Nephron (organoid): ENCODE measurements at regions not wholly inside any gene's neighbourhood (a gene's known extent, or its start where the extent isn't known, plus 50 kb on each side); places are given as distances from the start of the nearest gene placed in this dataset.

Experiments
- H3K27ac Mint-ChIP-seq, 3 experiments: 2 replicates each; pipeline ENCODE4 v1.8.0; 2020; ENCODE audit warnings: mixed read lengths in 3 of 3, mild to moderate bottlenecking in 2 of 3, moderate library complexity in 1 of 3
- H3K27me3 Mint-ChIP-seq: 2 replicates; pipeline ENCODE4 v1.8.0; 2021; ENCODE audit warnings: low read depth, mild to moderate bottlenecking, moderate library complexity, mixed read lengths
- H3K36me3 Mint-ChIP-seq: 2 replicates; pipeline ENCODE4 v1.8.0; 2020; ENCODE audit warnings: low read depth, mixed read lengths
- H3K4me1 Mint-ChIP-seq: 2 replicates; pipeline ENCODE4 v1.8.0; 2020; ENCODE audit warnings: mixed read lengths
- H3K4me3 Mint-ChIP-seq, 3 experiments: 2 replicates each; pipeline ENCODE4 v1.8.0; 2020; ENCODE audit warnings: mild to moderate bottlenecking in 3 of 3, mixed read lengths in 3 of 3, moderate library complexity in 2 of 3
- H3K9me3 Mint-ChIP-seq: 2 replicates; pipeline ENCODE4 v1.8.0; 2020; ENCODE audit warnings: mixed read lengths
- CTCF ChIP-seq, 3 experiments: fragments of 200-600 bp; sonication (generic); IDR thresholded peaks; one replicate each; pipeline ENCODE4 v1.5.0; 2021; ENCODE audit warnings: antibody characterized with exemption in 3 of 3; ENCODE audit not compliant: unreplicated experiment in 3 of 3

- TF ChIP-seq CTCF (IDR thresholded peaks at IDR 0.05; ENCODE audit: unreplicated experiment in 3 of 3) = no peak
- peaks cover 5% of the 10 kb centered on the region for H3K9me3 Mint-ChIP-seq
- peaks cover 7% of the 10 kb centered on the region for H3K4me1 Mint-ChIP-seq
- no peak overlapping the region for H3K4me3 Mint-ChIP-seq
- H3K27ac Mint-ChIP-seq = peak overlapping the region in 2 of 3 experiments; percentile 34 to 50
- no peaks in the 10 kb centered on the region for H3K27me3 Mint-ChIP-seq
- no peaks in the 10 kb centered on the region for H3K36me3 Mint-ChIP-seq
Measured at GRCh38 chr1:157238585-157238984, 100.4 kb upstream of the ETV3 start.

GRCh38 chr1:157237981-157238380 lies 99.8 kb upstream of the ETV3 start:
- Mint-ChIP-seq H3K27ac (no peak overlapping the region), H3K9me3 (peaks cover 3% of the 10 kb centered on the region), H3K27me3 (no peaks in the 10 kb centered on the region), H3K4me3 (no peak overlapping the region), H3K4me1 (peaks cover 7% of the 10 kb centered on the region), H3K36me3 (no peaks in the 10 kb centered on the region)
- no peak for TF ChIP-seq CTCF (IDR thresholded peaks at IDR 0.05; ENCODE audit: unreplicated experiment in 3 of 3)

- H3K27me3 Mint-ChIP-seq = no peaks in the 10 kb centered on the region
- no peak for TF ChIP-seq CTCF (IDR thresholded peaks at IDR 0.05; ENCODE audit: unreplicated experiment in 3 of 3)
- no peak overlapping the region for H3K4me3 Mint-ChIP-seq
- H3K4me1 Mint-ChIP-seq = peaks cover 7% of the 10 kb centered on the region
- no peak overlapping the region for H3K27ac Mint-ChIP-seq
- H3K9me3 Mint-ChIP-seq = peaks cover 3% of the 10 kb centered on the region
- no peaks in the 10 kb centered on the region for H3K36me3 Mint-ChIP-seq
Measured at GRCh38 chr1:157237522-157237921, 99.3 kb upstream of the ETV3 start.

GRCh38 chr1:157236072-157236471 lies 97.9 kb upstream of the ETV3 start:
- no peaks in the 10 kb centered on the region for H3K36me3 Mint-ChIP-seq
- TF ChIP-seq CTCF (IDR thresholded peaks at IDR 0.05; ENCODE audit: unreplicated experiment in 3 of 3) = no peak
- H3K27me3 Mint-ChIP-seq = peaks cover 2% of the 10 kb centered on the region
- peaks cover under 1% of the 10 kb centered on the region for H3K9me3 Mint-ChIP-seq
- H3K4me1 Mint-ChIP-seq = peaks cover 7% of the 10 kb centered on the region
- H3K27ac Mint-ChIP-seq = peak overlapping the region in 1 of 3 experiments; percentile 28
- H3K4me3 Mint-ChIP-seq = no peak overlapping the region

- no peaks in the 10 kb centered on the region for H3K36me3 Mint-ChIP-seq
- H3K27me3 Mint-ChIP-seq = peaks cover 3% of the 10 kb centered on the region
- peaks cover 7% of the 10 kb centered on the region for H3K4me1 Mint-ChIP-seq
- H3K27ac Mint-ChIP-seq = peak overlapping the region; percentile 41 to 58 (median 58)
- TF ChIP-seq CTCF (IDR thresholded peaks at IDR 0.05; ENCODE audit: unreplicated experiment in 3 of 3) = no peak
- H3K9me3 Mint-ChIP-seq = no peaks in the 10 kb centered on the region
- H3K4me3 Mint-ChIP-seq = no peak overlapping the region
Measured at GRCh38 chr1:157235307-157235706, 97.1 kb upstream of the ETV3 start.

GRCh38 chr1:157234705-157235273 lies 96.6 kb upstream of the ETV3 start:
- Mint-ChIP-seq H3K4me3 (no peak overlapping the region), H3K27ac (peak overlapping the region; percentile 41 to 58 (median 58)), H3K4me1 (peaks cover 4% of the 10 kb centered on the region), H3K9me3 (no peaks in the 10 kb centered on the region), H3K27me3 (peaks cover 3% of the 10 kb centered on the region), H3K36me3 (no peaks in the 10 kb centered on the region)
- no peak for TF ChIP-seq CTCF (IDR thresholded peaks at IDR 0.05; ENCODE audit: unreplicated experiment in 3 of 3)
